ENCODE measurements at regions not wholly inside any gene's neighbourhood (a gene's known extent, or its start where the extent isn't known, plus 50 kb on each side); places are given as distances from the start of the nearest gene placed in this dataset.

DNA sequence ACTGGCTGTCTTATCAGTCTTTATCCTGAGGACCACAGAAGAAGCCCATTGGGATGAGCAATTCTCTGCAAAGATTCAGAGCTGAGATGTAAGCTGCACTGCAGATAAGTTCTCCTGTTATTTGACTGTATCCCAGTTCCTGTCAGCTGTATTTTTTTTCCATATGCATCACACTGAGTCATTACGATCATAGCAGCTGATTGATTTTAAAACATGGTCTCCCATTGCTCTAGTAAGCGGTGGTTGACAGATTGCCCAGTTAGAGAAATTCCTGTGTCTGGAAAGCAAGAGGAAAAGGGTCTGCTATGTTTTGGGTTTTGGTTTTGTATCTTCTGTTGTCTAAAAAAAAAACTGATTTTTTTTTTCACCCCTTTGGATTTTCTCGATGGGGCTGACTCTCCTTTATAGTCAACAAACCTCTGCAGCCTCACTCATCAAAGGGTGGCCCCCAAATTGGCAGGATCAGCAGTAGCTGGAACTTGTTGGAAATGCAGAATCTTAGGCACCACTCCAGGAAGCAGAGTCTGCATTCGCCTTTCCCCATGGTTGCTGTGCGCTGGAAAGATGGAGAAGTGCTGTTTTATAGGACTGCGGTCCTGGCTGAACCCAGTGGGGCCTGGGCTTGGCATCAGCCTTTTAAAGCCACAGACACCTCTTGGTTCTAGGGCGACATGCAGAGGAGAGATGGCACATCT is 220.1 kb upstream of the MPHOSPH6 start:
- Histone ChIP-seq H3K36me3 (ENCODE audit: control insufficient read depth, insufficient read depth, low read length) (no peaks in the 10 kb centered on the region), H3K9me3 (ENCODE audit: control insufficient read depth, insufficient read depth, low read length) (no peaks in the 10 kb centered on the region; the same call in 1 of the 2 replicates), H3K27me3 (ENCODE audit: control insufficient read depth, insufficient read depth, low read length) (no peaks in the 10 kb centered on the region), H3K4me1 (ENCODE audit: control insufficient read depth, insufficient read depth, low read length) (no peaks in the 10 kb centered on the region), H3K4me3 (ENCODE audit: low read length) (no peak overlapping the region), H3K27ac (ENCODE audit: low read length) (no peak overlapping the region)
- no CpG with 5 or more reads among the region's 7 CpGs for WGBS (ENCODE audit: insufficient coverage, insufficient read length)
- DNase-seq (ENCODE audit: low read depth, low spot score) = no peak

DNA sequence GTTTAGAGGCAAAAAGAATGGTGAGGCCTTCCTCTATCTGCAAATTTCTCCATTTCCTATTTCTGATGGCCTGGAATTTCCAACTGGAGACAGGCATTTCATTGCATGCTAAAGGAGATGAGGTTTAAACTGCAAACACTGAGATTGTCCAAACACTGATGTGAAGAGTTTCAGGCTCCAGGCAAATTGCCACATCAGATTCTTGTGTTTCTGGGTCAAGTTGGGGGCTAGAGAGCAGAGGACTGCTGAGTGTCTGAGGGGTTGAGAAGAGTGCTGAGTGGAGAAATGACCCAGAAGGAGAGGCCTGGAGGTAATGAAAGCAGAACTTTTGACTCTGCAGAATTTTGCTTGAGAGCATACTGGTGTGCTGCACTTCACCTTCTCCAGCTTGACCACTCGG is 216.7 kb upstream of the MPHOSPH6 start:
- no peak overlapping the region for H3K4me3 ChIP-seq (ENCODE audit: low read length)
- H3K27ac ChIP-seq (ENCODE audit: low read length) = no peak overlapping the region
- no peaks in the 10 kb centered on the region; the same call in 1 of the 2 replicates for H3K9me3 ChIP-seq (ENCODE audit: control insufficient read depth, insufficient read depth, low read length)
- WGBS (ENCODE audit: insufficient coverage, insufficient read length) = no CpG with 5 or more reads among the region's 1 CpG
- no peak for DNase-seq (ENCODE audit: low read depth, low spot score)
- no peaks in the 10 kb centered on the region for H3K36me3 ChIP-seq (ENCODE audit: control insufficient read depth, insufficient read depth, low read length)
- H3K4me1 ChIP-seq (ENCODE audit: control insufficient read depth, insufficient read depth, low read length) = no peaks in the 10 kb centered on the region
- no peaks in the 10 kb centered on the region for H3K27me3 ChIP-seq (ENCODE audit: control insufficient read depth, insufficient read depth, low read length)

DNA sequence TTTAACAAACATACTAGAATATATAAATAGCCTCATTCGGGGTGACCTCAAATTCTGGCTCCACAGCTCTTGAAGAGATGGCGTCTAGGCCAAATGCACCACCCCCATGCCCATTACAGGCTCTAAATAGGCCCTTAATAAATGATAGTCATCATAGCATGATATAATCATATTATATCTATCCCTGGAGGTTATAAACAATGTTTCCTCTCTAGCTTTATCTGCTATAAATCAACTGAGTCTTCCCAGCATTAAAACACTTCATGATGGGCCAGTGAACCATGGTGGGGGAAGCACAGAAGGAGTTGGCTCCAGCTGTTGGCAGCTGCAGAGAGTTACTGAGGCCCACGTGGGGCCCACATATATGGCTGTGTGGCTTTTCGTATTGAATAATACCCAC is 214.9 kb upstream of the MPHOSPH6 start:
- Histone ChIP-seq H3K27me3 (ENCODE audit: control insufficient read depth, insufficient read depth, low read length) (no peaks in the 10 kb centered on the region), H3K36me3 (ENCODE audit: control insufficient read depth, insufficient read depth, low read length) (no peaks in the 10 kb centered on the region), H3K4me1 (ENCODE audit: control insufficient read depth, insufficient read depth, low read length) (no peaks in the 10 kb centered on the region), H3K4me3 (ENCODE audit: low read length) (no peak overlapping the region), H3K9me3 (ENCODE audit: control insufficient read depth, insufficient read depth, low read length) (no peaks in the 10 kb centered on the region; the same call in 1 of the 2 replicates), H3K27ac (ENCODE audit: low read length) (no peak overlapping the region)
- no CpG with 5 or more reads among the region's 4 CpGs for WGBS (ENCODE audit: insufficient coverage, insufficient read length)
- no peak for DNase-seq (ENCODE audit: low read depth, low spot score)

- H3K36me3 ChIP-seq (ENCODE audit: control insufficient read depth, insufficient read depth, low read length) = no peaks in the 10 kb centered on the region
- no peak for DNase-seq (ENCODE audit: low read depth, low spot score)
- no peaks in the 10 kb centered on the region for H3K4me1 ChIP-seq (ENCODE audit: control insufficient read depth, insufficient read depth, low read length)
- H3K27ac ChIP-seq (ENCODE audit: low read length) = no peak overlapping the region
- H3K27me3 ChIP-seq (ENCODE audit: control insufficient read depth, insufficient read depth, low read length) = no peaks in the 10 kb centered on the region
- no peak overlapping the region for H3K4me3 ChIP-seq (ENCODE audit: low read length)
- no CpG with 5 or more reads among the region's 4 CpGs for WGBS (ENCODE audit: insufficient coverage, insufficient read length)
- no peaks in the 10 kb centered on the region; the same call in 1 of the 2 replicates for H3K9me3 ChIP-seq (ENCODE audit: control insufficient read depth, insufficient read depth, low read length)
Observed at GRCh38 chr16:82384017-82384416, 214.0 kb upstream of the MPHOSPH6 start.

- WGBS (ENCODE audit: insufficient coverage, insufficient read length) = no CpG with 5 or more reads among the region's 4 CpGs
- H3K4me1 ChIP-seq (ENCODE audit: control insufficient read depth, insufficient read depth, low read length) = no peaks in the 10 kb centered on the region
- H3K9me3 ChIP-seq (ENCODE audit: control insufficient read depth, insufficient read depth, low read length) = no peaks in the 10 kb centered on the region; the same call in 1 of the 2 replicates
- no peak overlapping the region for H3K27ac ChIP-seq (ENCODE audit: low read length)
- no peaks in the 10 kb centered on the region for H3K36me3 ChIP-seq (ENCODE audit: control insufficient read depth, insufficient read depth, low read length)
- DNase-seq (ENCODE audit: low read depth, low spot score) = no peak
- H3K27me3 ChIP-seq (ENCODE audit: control insufficient read depth, insufficient read depth, low read length) = no peaks in the 10 kb centered on the region
- H3K4me3 ChIP-seq (ENCODE audit: low read length) = no peak overlapping the region
Observed at GRCh38 chr16:82382521-82382920, 212.5 kb upstream of the MPHOSPH6 start.

GRCh38 chr16:82379551-82379950 is 209.5 kb upstream of the MPHOSPH6 start:
- H3K4me1 ChIP-seq (ENCODE audit: control insufficient read depth, insufficient read depth, low read length) = no peaks in the 10 kb centered on the region
- H3K27me3 ChIP-seq (ENCODE audit: control insufficient read depth, insufficient read depth, low read length) = no peaks in the 10 kb centered on the region
- no peak overlapping the region for H3K4me3 ChIP-seq (ENCODE audit: low read length)
- H3K36me3 ChIP-seq (ENCODE audit: control insufficient read depth, insufficient read depth, low read length) = no peaks in the 10 kb centered on the region
- no peak overlapping the region for H3K27ac ChIP-seq (ENCODE audit: low read length)
- H3K9me3 ChIP-seq (ENCODE audit: control insufficient read depth, insufficient read depth, low read length) = no peaks in the 10 kb centered on the region; the same call in 1 of the 2 replicates
- DNase-seq (ENCODE audit: low read depth, low spot score) = no peak
- no CpG with 5 or more reads among the region's 5 CpGs for WGBS (ENCODE audit: insufficient coverage, insufficient read length)

- DNase-seq (ENCODE audit: low read depth, low spot score) = no peak
- no peaks in the 10 kb centered on the region for H3K4me1 ChIP-seq (ENCODE audit: control insufficient read depth, insufficient read depth, low read length)
- H3K9me3 ChIP-seq (ENCODE audit: control insufficient read depth, insufficient read depth, low read length) = no peaks in the 10 kb centered on the region
- H3K27me3 ChIP-seq (ENCODE audit: control insufficient read depth, insufficient read depth, low read length) = no peaks in the 10 kb centered on the region
- WGBS (ENCODE audit: insufficient coverage, insufficient read length) = no CpG with 5 or more reads among the region's 2 CpGs
- no peak overlapping the region for H3K27ac ChIP-seq (ENCODE audit: low read length)
- H3K36me3 ChIP-seq (ENCODE audit: control insufficient read depth, insufficient read depth, low read length) = no peaks in the 10 kb centered on the region
- no peak overlapping the region for H3K4me3 ChIP-seq (ENCODE audit: low read length)
Observed at GRCh38 chr16:82373976-82374375, 204.0 kb upstream of the MPHOSPH6 start.

GRCh38 chr16:82370282-82370681 is 200.3 kb upstream of the MPHOSPH6 start:
- Histone ChIP-seq H3K27me3 (ENCODE audit: control insufficient read depth, insufficient read depth, low read length) (no peaks in the 10 kb centered on the region), H3K4me3 (ENCODE audit: low read length) (no peak overlapping the region), H3K36me3 (ENCODE audit: control insufficient read depth, insufficient read depth, low read length) (no peaks in the 10 kb centered on the region), H3K4me1 (ENCODE audit: control insufficient read depth, insufficient read depth, low read length) (no peaks in the 10 kb centered on the region), H3K9me3 (ENCODE audit: control insufficient read depth, insufficient read depth, low read length) (no peaks in the 10 kb centered on the region), H3K27ac (ENCODE audit: low read length) (no peak overlapping the region)
- DNase-seq (ENCODE audit: low read depth, low spot score) = no peak
- no CpG with 5 or more reads among the region's 1 CpG for WGBS (ENCODE audit: insufficient coverage, insufficient read length)

- no peaks in the 10 kb centered on the region for H3K27me3 ChIP-seq (ENCODE audit: control insufficient read depth, insufficient read depth, low read length)
- no peaks in the 10 kb centered on the region for H3K36me3 ChIP-seq (ENCODE audit: control insufficient read depth, insufficient read depth, low read length)
- no peaks in the 10 kb centered on the region for H3K9me3 ChIP-seq (ENCODE audit: control insufficient read depth, insufficient read depth, low read length)
- H3K27ac ChIP-seq (ENCODE audit: low read length) = no peak overlapping the region
- H3K4me3 ChIP-seq (ENCODE audit: low read length) = no peak overlapping the region
- no peaks in the 10 kb centered on the region for H3K4me1 ChIP-seq (ENCODE audit: control insufficient read depth, insufficient read depth, low read length)
- DNase-seq (ENCODE audit: low read depth, low spot score) = peak; percentile 11
Observed at GRCh38 chr16:82368041-82368440, 198.0 kb upstream of the MPHOSPH6 start.

DNA sequence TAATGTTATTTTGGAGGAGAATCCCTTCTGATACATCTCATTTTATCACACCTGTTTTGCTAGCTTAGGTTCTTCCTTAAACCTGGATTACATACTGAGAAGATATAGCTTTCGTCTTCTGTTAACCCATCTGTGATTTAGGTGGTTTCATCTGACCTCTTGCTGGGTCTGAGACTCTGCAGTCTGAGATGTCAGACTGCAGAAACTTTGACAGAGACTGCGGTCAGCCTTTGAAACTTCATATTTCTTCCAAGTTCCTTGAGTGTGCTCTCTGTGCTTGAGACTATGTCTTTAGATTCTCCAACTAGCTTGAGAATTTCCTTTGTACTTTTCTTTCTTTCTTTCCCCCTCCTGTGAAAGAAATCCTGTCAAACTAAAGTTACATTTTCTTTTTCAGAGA is 196.4 kb upstream of the MPHOSPH6 start:
- H3K27ac ChIP-seq (ENCODE audit: low read length) = no peak overlapping the region
- H3K27me3 ChIP-seq (ENCODE audit: control insufficient read depth, insufficient read depth, low read length) = no peaks in the 10 kb centered on the region
- no peaks in the 10 kb centered on the region for H3K4me1 ChIP-seq (ENCODE audit: control insufficient read depth, insufficient read depth, low read length)
- H3K36me3 ChIP-seq (ENCODE audit: control insufficient read depth, insufficient read depth, low read length) = no peaks in the 10 kb centered on the region
- no peak for DNase-seq (ENCODE audit: low read depth, low spot score)
- no CpG with 5 or more reads among the region's 2 CpGs for WGBS (ENCODE audit: insufficient coverage, insufficient read length)
- H3K4me3 ChIP-seq (ENCODE audit: low read length) = no peak overlapping the region
- H3K9me3 ChIP-seq (ENCODE audit: control insufficient read depth, insufficient read depth, low read length) = no peaks in the 10 kb centered on the region

GRCh38 chr16:82364690-82365089 is 194.7 kb upstream of the MPHOSPH6 start:
- Histone ChIP-seq H3K27ac (ENCODE audit: low read length) (no peak overlapping the region), H3K4me3 (ENCODE audit: low read length) (no peak overlapping the region), H3K36me3 (ENCODE audit: control insufficient read depth, insufficient read depth, low read length) (no peaks in the 10 kb centered on the region), H3K9me3 (ENCODE audit: control insufficient read depth, insufficient read depth, low read length) (no peaks in the 10 kb centered on the region), H3K27me3 (ENCODE audit: control insufficient read depth, insufficient read depth, low read length) (no peaks in the 10 kb centered on the region), H3K4me1 (ENCODE audit: control insufficient read depth, insufficient read depth, low read length) (no peaks in the 10 kb centered on the region)
- no CpG with 5 or more reads among the region's 2 CpGs for WGBS (ENCODE audit: insufficient coverage, insufficient read length)
- no peak for DNase-seq (ENCODE audit: low read depth, low spot score)

Measured in iPS DF 6.9 (cell line).